ENCODE measurements at regions not wholly inside any gene's neighbourhood (a gene's known extent, or its start where the extent isn't known, plus 50 kb on each side); places are given as distances from the start of the nearest gene placed in this dataset.

DNA sequence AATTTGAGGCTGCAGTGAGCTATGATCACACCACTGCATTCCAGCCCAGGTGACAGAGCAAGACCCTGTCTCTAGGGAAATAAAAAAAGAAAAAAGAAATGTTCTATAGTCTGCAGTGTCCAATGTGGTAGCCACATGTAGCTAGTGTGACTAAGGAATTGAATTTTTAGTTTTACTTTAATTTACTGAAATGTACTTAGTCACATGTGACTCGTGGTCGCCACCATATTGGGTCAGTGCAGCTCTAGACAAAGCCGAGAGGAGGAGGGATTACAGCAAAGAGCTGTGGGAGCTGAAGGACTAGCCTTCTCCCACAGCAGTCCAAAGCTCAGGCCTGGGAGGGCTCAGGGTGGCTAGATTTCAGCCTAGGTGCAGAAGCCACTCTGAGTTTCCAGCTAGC, 65.9 kb upstream of the NTRK3 start:
- TF ChIP-seq, protein P1, sequence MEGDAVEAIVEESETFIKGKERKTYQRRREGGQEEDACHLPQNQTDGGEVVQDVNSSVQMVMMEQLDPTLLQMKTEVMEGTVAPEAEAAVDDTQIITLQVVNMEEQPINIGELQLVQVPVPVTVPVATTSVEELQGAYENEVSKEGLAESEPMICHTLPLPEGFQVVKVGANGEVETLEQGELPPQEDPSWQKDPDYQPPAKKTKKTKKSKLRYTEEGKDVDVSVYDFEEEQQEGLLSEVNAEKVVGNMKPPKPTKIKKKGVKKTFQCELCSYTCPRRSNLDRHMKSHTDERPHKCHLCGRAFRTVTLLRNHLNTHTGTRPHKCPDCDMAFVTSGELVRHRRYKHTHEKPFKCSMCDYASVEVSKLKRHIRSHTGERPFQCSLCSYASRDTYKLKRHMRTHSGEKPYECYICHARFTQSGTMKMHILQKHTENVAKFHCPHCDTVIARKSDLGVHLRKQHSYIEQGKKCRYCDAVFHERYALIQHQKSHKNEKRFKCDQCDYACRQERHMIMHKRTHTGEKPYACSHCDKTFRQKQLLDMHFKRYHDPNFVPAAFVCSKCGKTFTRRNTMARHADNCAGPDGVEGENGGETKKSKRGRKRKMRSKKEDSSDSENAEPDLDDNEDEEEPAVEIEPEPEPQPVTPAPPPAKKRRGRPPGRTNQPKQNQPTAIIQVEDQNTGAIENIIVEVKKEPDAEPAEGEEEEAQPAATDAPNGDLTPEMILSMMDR (IDR thresholded peaks at IDR 0.05): no peak
- DNase-seq (ENCODE audit: low spot score): no peak
- Histone ChIP-seq H3K27ac (no peak overlapping the region), H3K4me3 (no peak overlapping the region)

DNA sequence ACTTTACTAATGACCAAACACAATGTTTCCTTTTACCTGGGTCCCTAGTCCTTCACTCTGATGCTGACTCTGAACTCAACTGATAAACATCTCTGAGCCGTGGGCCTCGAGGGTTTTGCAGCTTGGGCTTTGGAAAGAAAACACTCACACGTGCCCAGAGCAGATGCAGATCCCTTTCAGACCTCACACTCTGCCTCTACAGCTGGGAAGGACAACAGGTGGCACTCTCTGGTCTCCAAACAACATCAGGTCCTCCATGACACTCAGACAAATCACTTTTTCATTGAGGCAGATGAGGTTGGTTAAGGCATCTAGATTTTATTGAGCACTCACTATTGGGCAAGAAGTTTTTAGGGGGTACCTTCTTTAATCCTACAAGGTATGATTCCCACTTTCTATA, 64.7 kb upstream of the NTRK3 start:
- H3K4me3 ChIP-seq: no peak overlapping the region
- no peak for DNase-seq (ENCODE audit: low spot score)
- TF ChIP-seq, protein P1 (IDR thresholded peaks at IDR 0.05): no peak
- H3K27ac ChIP-seq: no peak overlapping the region

DNA sequence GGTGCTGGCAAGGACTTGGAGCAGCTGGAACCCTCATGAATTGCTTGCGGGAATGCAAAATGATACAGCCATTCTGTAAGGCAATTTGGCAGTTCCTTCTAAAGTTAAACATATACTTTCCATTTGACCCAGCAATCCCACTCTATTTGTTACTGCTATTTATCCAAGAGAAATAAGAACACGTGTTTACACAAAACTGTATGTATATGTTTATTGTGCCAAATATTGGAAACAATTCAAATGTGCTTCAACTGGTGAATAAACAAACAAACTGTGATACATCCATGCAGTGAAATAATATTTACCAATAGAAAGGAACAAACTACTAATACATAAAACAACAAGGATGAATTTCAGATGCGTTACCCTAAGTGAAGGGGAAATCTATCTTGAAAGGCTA, 60.0 kb upstream of the NTRK3 start:
- Histone ChIP-seq H3K27ac (no peak overlapping the region), H3K4me3 (no peak overlapping the region)
- TF ChIP-seq, protein P1 (IDR thresholded peaks at IDR 0.05): no peak
- DNase-seq (ENCODE audit: low spot score): no peak

DNA sequence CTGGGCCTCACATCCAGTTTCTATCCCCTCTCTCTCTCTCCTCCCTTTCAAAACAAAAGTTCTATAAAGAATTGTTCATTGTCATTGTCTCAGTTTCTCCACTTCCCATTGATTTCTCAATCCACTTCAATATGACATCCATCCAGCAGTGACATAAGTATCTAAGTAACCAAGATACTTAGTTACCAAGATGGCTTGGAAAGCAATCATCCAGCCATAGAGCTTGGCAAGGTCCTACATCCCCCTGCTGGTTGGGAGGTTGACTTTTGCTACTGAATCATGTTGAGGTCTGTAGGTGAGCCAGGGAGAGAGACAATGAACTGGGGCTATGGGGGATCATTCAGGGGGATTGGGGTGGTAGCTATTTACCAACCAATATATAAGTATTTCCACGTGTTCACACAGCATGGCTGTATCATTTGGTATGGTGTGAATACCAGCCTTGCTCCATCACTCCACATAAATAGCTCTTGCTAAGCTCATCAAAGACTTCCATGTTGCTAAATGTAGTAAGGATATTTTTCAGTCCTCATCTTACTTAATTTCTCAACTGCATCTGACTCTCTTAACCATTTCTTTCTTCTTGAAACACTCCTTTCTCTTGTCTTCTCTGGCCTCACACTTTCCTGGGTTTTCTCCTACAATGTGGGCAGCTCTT, 58.8 kb upstream of the NTRK3 start:
- TF ChIP-seq, protein P1 (IDR thresholded peaks at IDR 0.05): no peak
- H3K27ac ChIP-seq: no peak overlapping the region
- no peak for DNase-seq (ENCODE audit: low spot score)
- H3K4me3 ChIP-seq: no peak overlapping the region

DNA sequence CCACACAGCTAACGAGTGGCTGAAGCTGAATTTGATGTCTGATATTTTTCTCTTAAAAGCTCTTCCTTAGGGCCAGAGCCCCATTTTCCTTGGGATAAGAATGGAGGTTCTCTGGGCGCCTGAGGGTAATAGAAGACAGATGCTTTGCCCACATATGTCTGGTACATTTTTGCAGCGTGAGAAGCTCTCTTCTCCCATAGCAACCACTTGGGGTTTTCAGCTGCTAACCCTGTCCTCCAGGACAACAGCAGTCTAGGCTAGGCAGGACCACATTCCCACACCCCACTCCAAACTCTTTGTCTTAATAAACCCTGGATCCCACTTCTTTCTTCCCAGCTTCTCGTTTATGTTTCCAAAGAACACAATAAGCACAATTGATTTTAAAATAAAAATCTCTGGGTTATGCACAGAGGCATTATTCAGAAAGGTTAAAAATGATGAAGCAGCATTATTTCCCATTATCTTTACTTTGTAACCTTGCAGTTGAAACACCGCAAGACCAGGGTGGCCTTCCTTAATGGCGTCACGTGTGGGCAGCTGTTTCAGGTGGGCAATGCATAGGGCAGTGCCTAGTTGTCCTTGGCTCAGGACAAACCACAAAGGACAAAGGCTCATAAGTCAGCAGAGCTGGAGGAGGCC, 56.5 kb upstream of the NTRK3 start:
- TF ChIP-seq, protein P1 (IDR thresholded peaks at IDR 0.05): no peak
- Histone ChIP-seq H3K4me3 (no peak overlapping the region), H3K27ac (no peak overlapping the region)
- DNase-seq (ENCODE audit: low spot score): no peak

DNA sequence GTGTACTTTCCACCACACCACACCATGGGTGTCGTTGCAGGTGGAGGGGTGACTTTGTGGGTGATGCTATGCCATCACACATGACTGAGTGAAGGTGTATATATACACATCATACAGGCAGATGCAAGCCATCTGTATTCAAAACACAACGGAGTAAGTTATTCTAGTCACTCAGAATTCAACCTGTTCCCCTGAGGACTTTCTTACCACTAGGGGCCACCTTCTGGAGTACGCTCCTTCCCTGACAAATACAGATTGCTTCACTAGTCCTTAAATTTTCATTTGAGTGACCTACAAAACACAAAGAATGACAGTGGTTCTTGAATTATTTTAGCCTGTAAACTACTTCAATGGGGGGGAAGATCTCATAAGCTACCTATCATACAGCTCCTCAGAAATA, 52.8 kb upstream of the NTRK3 start:
- no peak overlapping the region for H3K4me3 ChIP-seq
- no peak for DNase-seq (ENCODE audit: low spot score)
- H3K27ac ChIP-seq: no peak overlapping the region
- TF ChIP-seq, protein P1 (IDR thresholded peaks at IDR 0.05): no peak

DNA sequence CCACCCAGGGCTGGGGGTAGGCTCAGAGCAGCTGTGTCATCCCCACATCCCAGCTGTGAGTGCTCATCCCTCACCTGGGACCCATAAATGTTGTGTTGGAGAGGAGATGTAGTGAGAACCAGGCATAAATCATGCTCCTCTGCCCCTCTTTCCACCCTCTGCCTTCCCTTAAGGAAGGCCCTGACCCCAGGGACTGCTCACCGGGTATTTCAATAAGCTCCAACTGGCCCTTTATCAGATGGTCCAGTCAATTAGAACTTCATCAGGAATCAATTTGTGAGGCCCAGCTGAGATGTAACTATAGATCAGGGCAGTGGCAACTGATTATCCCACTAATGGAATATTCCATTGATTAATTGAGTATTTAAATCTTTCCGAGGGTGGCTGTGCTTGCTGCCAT, 50.8 kb upstream of the NTRK3 start:
- DNase-seq (ENCODE audit: low spot score): no peak
- no peak overlapping the region for H3K27ac ChIP-seq
- H3K4me3 ChIP-seq: no peak overlapping the region
- TF ChIP-seq, protein P1 (IDR thresholded peaks at IDR 0.05): no peak

Measured in coronary artery (tissue), 2 donors.